Endothelial cell of umbilical vein (primary cell): ENCODE measurements at regions not wholly inside any gene's neighbourhood (a gene's known extent, or its start where the extent isn't known, plus 50 kb on each side); places are given as distances from the start of the nearest gene placed in this dataset.

Source experiments
- MYC ChIP-seq: IDR thresholded peaks from one replicate; pipeline ENCODE4 v1.6.1; 2011; ENCODE audit warnings: mild to moderate bottlenecking, low read depth, low read length
- POLR2A ChIP-seq: IDR thresholded peaks from 2 replicates; pipeline ENCODE4 v1.6.1; 2012; ENCODE audit warnings: low read depth, mild to moderate bottlenecking, control low read depth, low read length
- POLR2AphosphoS5 ChIP-seq: IDR thresholded peaks from 2 replicates; pipeline ENCODE4 v1.6.1; 2012; ENCODE audit warnings: low read depth, mild to moderate bottlenecking, control low read depth, low read length, moderate library complexity; ENCODE audit not compliant: insufficient read depth
- TF ChIP-seq, protein P1 (sequence below), 2 donors: IDR thresholded peaks; 1 replicate in 1 of 2; 2 replicates in 1 of 2; pipeline ENCODE4 v1.5.1; 2011; ENCODE audit warnings: low read length in 2 of 2, mild to moderate bottlenecking in 2 of 2, moderate library complexity in 2 of 2, control low read depth in 1 of 2, inconsistent platforms in 1 of 2, low read depth in 1 of 2; ENCODE audit not compliant: insufficient read depth in 1 of 2; ENCODE audit errors: extremely low read depth in 1 of 2
- TF ChIP-seq, protein P2 (sequence below): IDR thresholded peaks from 2 replicates; pipeline ENCODE4 v1.6.1; 2011; ENCODE audit not compliant: insufficient read depth, insufficient read length

DNA sequence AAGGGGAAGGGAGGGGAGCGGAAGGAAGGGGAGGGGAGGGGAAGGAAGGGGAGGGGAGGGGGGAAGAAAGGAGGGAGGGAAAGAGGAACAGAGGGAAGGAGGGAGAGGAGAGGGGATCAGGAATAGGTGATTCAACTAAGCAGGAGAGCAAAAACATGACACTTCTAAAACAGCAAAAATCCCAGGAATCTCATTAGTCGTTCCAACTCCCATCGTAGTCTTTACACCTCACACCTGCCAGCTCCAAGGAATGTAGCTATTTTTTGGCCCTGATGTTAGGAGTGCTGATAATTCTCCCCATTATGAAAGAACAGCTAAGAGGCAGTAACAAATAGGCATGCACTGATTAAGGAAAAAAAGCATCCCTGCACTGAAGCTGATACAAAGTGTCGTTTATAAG is 709.9 kb upstream of the PKDCC start:
- TF ChIP-seq, protein P1, sequence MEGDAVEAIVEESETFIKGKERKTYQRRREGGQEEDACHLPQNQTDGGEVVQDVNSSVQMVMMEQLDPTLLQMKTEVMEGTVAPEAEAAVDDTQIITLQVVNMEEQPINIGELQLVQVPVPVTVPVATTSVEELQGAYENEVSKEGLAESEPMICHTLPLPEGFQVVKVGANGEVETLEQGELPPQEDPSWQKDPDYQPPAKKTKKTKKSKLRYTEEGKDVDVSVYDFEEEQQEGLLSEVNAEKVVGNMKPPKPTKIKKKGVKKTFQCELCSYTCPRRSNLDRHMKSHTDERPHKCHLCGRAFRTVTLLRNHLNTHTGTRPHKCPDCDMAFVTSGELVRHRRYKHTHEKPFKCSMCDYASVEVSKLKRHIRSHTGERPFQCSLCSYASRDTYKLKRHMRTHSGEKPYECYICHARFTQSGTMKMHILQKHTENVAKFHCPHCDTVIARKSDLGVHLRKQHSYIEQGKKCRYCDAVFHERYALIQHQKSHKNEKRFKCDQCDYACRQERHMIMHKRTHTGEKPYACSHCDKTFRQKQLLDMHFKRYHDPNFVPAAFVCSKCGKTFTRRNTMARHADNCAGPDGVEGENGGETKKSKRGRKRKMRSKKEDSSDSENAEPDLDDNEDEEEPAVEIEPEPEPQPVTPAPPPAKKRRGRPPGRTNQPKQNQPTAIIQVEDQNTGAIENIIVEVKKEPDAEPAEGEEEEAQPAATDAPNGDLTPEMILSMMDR (IDR thresholded peaks at IDR 0.05; ENCODE audit: extremely low read depth in 1 of 2, insufficient read depth in 1 of 2, low read depth in 1 of 2, low read length in 2 of 2) = no peak
- TF ChIP-seq POLR2A = no peak
- TF ChIP-seq, protein P2, sequence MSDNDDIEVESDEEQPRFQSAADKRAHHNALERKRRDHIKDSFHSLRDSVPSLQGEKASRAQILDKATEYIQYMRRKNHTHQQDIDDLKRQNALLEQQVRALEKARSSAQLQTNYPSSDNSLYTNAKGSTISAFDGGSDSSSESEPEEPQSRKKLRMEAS = no peak
- TF ChIP-seq MYC = no peak
- TF ChIP-seq POLR2AphosphoS5 = no peak
